Caco-2 (cell line): ENCODE measurements at regions not wholly inside any gene's neighbourhood (a gene's known extent, or its start where the extent isn't known, plus 50 kb on each side); places are given as distances from the start of the nearest gene placed in this dataset.

Experiments used
- BruUV-seq: library from RNA; stranded (reverse); fragments of 400-500 nt; replicated peaks from 2 replicates; lab custom pipeline; 2021; lab: Mats Ljungman, UMichigan
- CTCF ChIA-PET: fragments of 300-600 bp; sonication (Branson Sonifier 250); formaldehyde crosslinking; loops from one replicate; lab custom pipeline; 2022; ENCODE audit warnings: antibody characterized with exemption; lab: Charles Lee
- POLR2A ChIA-PET: fragments of 300-600 bp; sonication (Branson Sonifier 250); formaldehyde crosslinking; loops from one replicate; lab custom pipeline; 2022; ENCODE audit warnings: antibody characterized with exemption; lab: Charles Lee
- DNase-seq, 2 experiments: peaks; one replicate each; pipeline versions ENCODE4 v3.0.0 to v3.0.0-alpha.2; 2020 to 2022
- H3K27me3 ChIP-seq: replicated peaks from 2 replicates; pipeline ENCODE4 v1.6.0; 2011; ENCODE audit warnings: low read length; ENCODE audit not compliant: control insufficient read depth, insufficient read depth
- H3K36me3 ChIP-seq: 2 replicates; pipeline ENCODE4 v1.5.1; 2011; ENCODE audit warnings: low read length; ENCODE audit not compliant: control insufficient read depth, insufficient read depth
- H3K4me1 ChIP-seq: fragments of 250-450 bp; sonication (Bioruptor Pico); 2 replicates; pipeline ENCODE4 v1.5.1; 2020; ENCODE audit warnings: mild to moderate bottlenecking
- H3K4me3 ChIP-seq: 2 replicates; pipeline ENCODE4 v1.5.1; 2011; ENCODE audit warnings: low read depth, mild to moderate bottlenecking, control low read depth, low read length
- H3K9me3 ChIP-seq: fragments of 250-450 bp; sonication (Bioruptor Pico); 2 replicates; pipeline ENCODE4 v1.5.1; 2020; ENCODE audit warnings: mild to moderate bottlenecking, moderate library complexity
- H3K27ac Mint-ChIP-seq: one replicate; pipeline ENCODE4 v1.8.0; 2022; ENCODE audit warnings: mixed read lengths; ENCODE audit not compliant: unreplicated experiment
- H3K27me3 Mint-ChIP-seq: one replicate; pipeline ENCODE4 v1.8.0; 2022; ENCODE audit warnings: mixed read lengths; ENCODE audit not compliant: insufficient read depth, unreplicated experiment
- H3K36me3 Mint-ChIP-seq: one replicate; pipeline ENCODE4 v1.8.0; 2022; ENCODE audit warnings: mild to moderate bottlenecking, mixed read lengths; ENCODE audit not compliant: insufficient read depth, unreplicated experiment
- H3K4me1 Mint-ChIP-seq: one replicate; pipeline ENCODE4 v1.8.0; 2022; ENCODE audit warnings: low read depth, mixed read lengths; ENCODE audit not compliant: unreplicated experiment
- H3K4me3 Mint-ChIP-seq: one replicate; pipeline ENCODE4 v1.8.0; 2022; ENCODE audit warnings: mild to moderate bottlenecking, moderate library complexity, mixed read lengths; ENCODE audit not compliant: unreplicated experiment
- H3K9me3 Mint-ChIP-seq: one replicate; pipeline ENCODE4 v1.8.0; 2022; ENCODE audit warnings: mixed read lengths; ENCODE audit not compliant: unreplicated experiment
- intact Hi-C: fragments of 100-400 bp; cut with micrococcal nuclease; formaldehyde crosslinking; loops from one replicate; pipeline ENCODE4 v1.10.0; 2022; ENCODE audit not compliant: unreplicated experiment
- TF ChIP-seq, protein P1 (sequence below), 2 experiments: fragments of 200-600 bp in 1 of 2; IDR thresholded peaks; 1 replicate in 1 of 2; 2 replicates in 1 of 2; pipeline versions ENCODE4 v1.5.1 to v1.8.0; 2011 to 2022; ENCODE audit warnings: antibody characterized with exemption in 1 of 2, control low read depth in 1 of 2, inconsistent platforms in 1 of 2, low read depth in 1 of 2, low read length in 1 of 2, mild to moderate bottlenecking in 1 of 2, moderate library complexity in 1 of 2; ENCODE audit not compliant: insufficient read depth in 1 of 2, severe bottlenecking in 1 of 2, unreplicated experiment in 1 of 2

GRCh38 chr11:109508943-109509342, 87.0 kb downstream of the C11orf87 start:
- Histone ChIP-seq H3K4me3 (no peak overlapping the region), H3K4me1 (no peaks in the 10 kb centered on the region), H3K9me3 (no peaks in the 10 kb centered on the region), H3K27me3 (no peaks in the 10 kb centered on the region), H3K36me3 (no peaks in the 10 kb centered on the region)
- BruUV-seq, result no TSS peak
- intact Hi-C loops, result loop anchor here (10.0 kb wide), 1 partner anchor 166 kb away; no protein-coding TSS in a partner anchor
- Mint-ChIP-seq H3K9me3 (no peaks in the 10 kb centered on the region), H3K36me3 (no peaks in the 10 kb centered on the region), H3K4me1 (no peaks in the 10 kb centered on the region), H3K27me3 (peaks cover 11% of the 10 kb centered on the region), H3K4me3 (no peak overlapping the region), H3K27ac (no peak overlapping the region)
- POLR2A ChIA-PET, result no interaction called here
- DNase-seq, result no peak
- TF ChIP-seq, protein P1, sequence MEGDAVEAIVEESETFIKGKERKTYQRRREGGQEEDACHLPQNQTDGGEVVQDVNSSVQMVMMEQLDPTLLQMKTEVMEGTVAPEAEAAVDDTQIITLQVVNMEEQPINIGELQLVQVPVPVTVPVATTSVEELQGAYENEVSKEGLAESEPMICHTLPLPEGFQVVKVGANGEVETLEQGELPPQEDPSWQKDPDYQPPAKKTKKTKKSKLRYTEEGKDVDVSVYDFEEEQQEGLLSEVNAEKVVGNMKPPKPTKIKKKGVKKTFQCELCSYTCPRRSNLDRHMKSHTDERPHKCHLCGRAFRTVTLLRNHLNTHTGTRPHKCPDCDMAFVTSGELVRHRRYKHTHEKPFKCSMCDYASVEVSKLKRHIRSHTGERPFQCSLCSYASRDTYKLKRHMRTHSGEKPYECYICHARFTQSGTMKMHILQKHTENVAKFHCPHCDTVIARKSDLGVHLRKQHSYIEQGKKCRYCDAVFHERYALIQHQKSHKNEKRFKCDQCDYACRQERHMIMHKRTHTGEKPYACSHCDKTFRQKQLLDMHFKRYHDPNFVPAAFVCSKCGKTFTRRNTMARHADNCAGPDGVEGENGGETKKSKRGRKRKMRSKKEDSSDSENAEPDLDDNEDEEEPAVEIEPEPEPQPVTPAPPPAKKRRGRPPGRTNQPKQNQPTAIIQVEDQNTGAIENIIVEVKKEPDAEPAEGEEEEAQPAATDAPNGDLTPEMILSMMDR (IDR thresholded peaks at IDR 0.05; ENCODE audit: insufficient read depth in 1 of 2, low read depth in 1 of 2, low read length in 1 of 2, severe bottlenecking in 1 of 2, unreplicated experiment in 1 of 2), result no peak
- CTCF ChIA-PET, result no interaction called here

DNA sequence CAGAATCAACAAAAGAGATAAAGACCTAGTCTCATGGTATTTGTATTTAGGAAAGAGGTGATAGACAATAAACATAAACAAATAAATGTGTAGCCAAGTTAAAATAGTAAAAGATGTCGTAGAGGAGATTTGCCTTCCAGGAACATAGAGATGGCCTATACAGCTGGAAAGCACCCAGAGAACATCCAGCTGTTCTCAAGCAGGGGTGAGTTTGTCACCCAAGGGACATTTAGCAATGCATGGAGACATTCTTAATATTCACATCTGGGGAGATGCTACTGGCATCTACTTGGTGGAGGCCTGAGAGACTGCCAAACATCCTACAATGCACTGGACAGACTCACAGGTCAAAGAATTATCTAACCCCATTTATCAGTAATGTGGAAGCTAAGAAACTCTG, 88.3 kb downstream of the C11orf87 start:
- intact Hi-C loops, result no loop called here
- no peak for DNase-seq
- H3K4me3 Mint-ChIP-seq, result no peak overlapping the region
- BruUV-seq, result no TSS peak
- H3K27ac Mint-ChIP-seq, result no peak overlapping the region
- Histone ChIP-seq H3K36me3 (no peaks in the 10 kb centered on the region), H3K9me3 (no peaks in the 10 kb centered on the region), H3K27me3 (no peaks in the 10 kb centered on the region), H3K4me1 (no peaks in the 10 kb centered on the region), H3K4me3 (no peak overlapping the region)
- TF ChIP-seq, protein P1 (IDR thresholded peaks at IDR 0.05; ENCODE audit: insufficient read depth in 1 of 2, low read depth in 1 of 2, low read length in 1 of 2, severe bottlenecking in 1 of 2, unreplicated experiment in 1 of 2), result no peak
- peaks cover 15% of the 10 kb centered on the region for H3K27me3 Mint-ChIP-seq
- CTCF ChIA-PET, result no interaction called here
- no peaks in the 10 kb centered on the region for H3K36me3 Mint-ChIP-seq
- POLR2A ChIA-PET, result no interaction called here
- H3K4me1 Mint-ChIP-seq, result no peaks in the 10 kb centered on the region
- H3K9me3 Mint-ChIP-seq, result no peaks in the 10 kb centered on the region

- TF ChIP-seq, protein P1 (IDR thresholded peaks at IDR 0.05; ENCODE audit: insufficient read depth in 1 of 2, low read depth in 1 of 2, low read length in 1 of 2, severe bottlenecking in 1 of 2, unreplicated experiment in 1 of 2), result no peak
- no peaks in the 10 kb centered on the region for H3K9me3 ChIP-seq
- no peak overlapping the region for H3K4me3 ChIP-seq
- ChIA-PET CTCF (no interaction called here), POLR2A (no interaction called here)
- Mint-ChIP-seq H3K36me3 (no peaks in the 10 kb centered on the region), H3K9me3 (no peaks in the 10 kb centered on the region), H3K4me1 (no peaks in the 10 kb centered on the region), H3K27me3 (peaks cover 17% of the 10 kb centered on the region), H3K4me3 (no peak overlapping the region), H3K27ac (no peak overlapping the region)
- BruUV-seq, result no TSS peak
- no peak for DNase-seq
- H3K27me3 ChIP-seq, result no peaks in the 10 kb centered on the region
- H3K4me1 ChIP-seq, result no peaks in the 10 kb centered on the region
- intact Hi-C loops, result no loop called here
- H3K36me3 ChIP-seq, result no peaks in the 10 kb centered on the region
Measured at GRCh38 chr11:109511598-109511997, 89.6 kb downstream of the C11orf87 start.
